ENCODE measurements at regions not wholly inside any gene's neighbourhood (a gene's known extent, or its start where the extent isn't known, plus 50 kb on each side); places are given as distances from the start of the nearest gene placed in this dataset.

- peak; percentile 60; the same call in 1 of the 2 replicates for TF ChIP-seq TCF12 (IDR thresholded peaks at IDR 0.05; ENCODE audit: low read depth, low read length)
- no peak for TF ChIP-seq MYC (IDR thresholded peaks at IDR 0.05; ENCODE audit: insufficient read depth, insufficient read length, insufficient replicate concordance, low read length, severe bottlenecking)
Observed at GRCh38 chr1:173415905-173416450, 61.2 kb upstream of the PRDX6 start (continued).

- SMC1A ChIA-PET (ENCODE audit: uncharacterized antibody, unreplicated experiment), result interaction anchor here (0.6 to 17.9 kb wide), 40 partner anchors 8 to 800 kb away, joined by 3 to 348 read pairs (median 4); partner anchors contain the start of genes GAS5, TNFSF4 and ZBTB37
- peaks cover 67% of the 10 kb centered on the region for H3K4me1 ChIP-seq (ENCODE audit: control insufficient read depth, insufficient read depth, low read length)
- CTCF ChIA-PET, result interaction anchor here (0.6 to 3.0 kb wide), 21 partner anchors 10 to 801 kb away, joined by 3 to 39 read pairs (median 4); partner anchors contain the start of genes CENPL, DARS2, PRDX6 and TNFSF4
- H3K79me2 ChIP-seq (ENCODE audit: control insufficient read depth, insufficient read depth, low read length), result peaks cover 4% of the 10 kb centered on the region
- H3K36me3 ChIP-seq (ENCODE audit: control insufficient read depth in 2 of 2, insufficient read depth in 2 of 2, low read length in 1 of 2), result no peaks in the 10 kb centered on the region
- POLR2A ChIA-PET, result interaction anchor here (0.6 to 1.6 kb wide), 12 partner anchors 10 to 599 kb away, joined by 3 to 5 read pairs (median 4); no protein-coding TSS in a partner anchor
- no peaks in the 10 kb centered on the region for H4K20me1 ChIP-seq (ENCODE audit: control insufficient read depth, insufficient read depth)
- H3K9me3 ChIP-seq (replicated peaks; ENCODE audit: control insufficient read depth, insufficient read depth, low read length), result no peaks in the 10 kb centered on the region; the same call in 2 of the 3 replicates
- no peaks in the 10 kb centered on the region for H3K27me3 ChIP-seq (replicated peaks in 1 of 2; ENCODE audit: control insufficient read depth in 2 of 2, insufficient read depth in 2 of 2, low read length in 1 of 2)
- ATAC-seq, result no peak
- in situ Hi-C loops (cut with MboI) (loop anchor here (5.0 kb wide), 1 partner anchor 595 kb away; no protein-coding TSS in a partner anchor), intact Hi-C loops (cut with micrococcal nuclease; ENCODE audit: unreplicated experiment) (no loop called here)
- no peak for FAIRE-seq
- peak overlapping the region; percentile 71 for H3K9ac ChIP-seq (ENCODE audit: control insufficient read depth, insufficient read depth, low read length)
- peak overlapping the region; percentile 3; the same call in 1 of the 2 replicates for H2AFZ ChIP-seq (ENCODE audit: control insufficient read depth, low read depth, low read length)
- peak overlapping the region; percentile 92 for H3K27ac ChIP-seq (ENCODE audit: control insufficient read depth, insufficient read depth)
- no peak for DNase-seq (ENCODE audit: low read depth, low spot score)
- H3K4me3 ChIP-seq, result 0 out of 2 replicates have a peak overlapping the region, but pooled peaks have one; percentile 23
- WGBS (ENCODE audit: insufficient coverage, insufficient replicate concordance, low lambda C conversion rate, missing lambda C conversion rate), result 11% methylated on average over 1 of the region's 1 CpG
- peak overlapping the region; percentile 82 for H3K4me2 ChIP-seq (ENCODE audit: control insufficient read depth, insufficient read depth)
- RAD21 ChIA-PET (ENCODE audit: unreplicated experiment), result interaction anchor here (0.6 to 7.6 kb wide), 33 partner anchors 10 to 673 kb away, joined by 3 to 105 read pairs (median 4); partner anchors contain the start of genes GAS5, KLHL20, TNFSF4 and ZBTB37
- no TSS peak for BruUV-seq (replicated peaks)
- TF ChIP-seq NBN (IDR thresholded peaks at IDR 0.05) (peak; percentile 30; the same call in 1 of the 2 replicates), ASH2L (IDR thresholded peaks at IDR 0.05; ENCODE audit: borderline replicate concordance, low read depth) (no peak), EZH2 (IDR thresholded peaks at IDR 0.05; ENCODE audit: borderline replicate concordance, control insufficient read depth, low read depth, low read length) (no peak), YY1 (IDR thresholded peaks at IDR 0.05; ENCODE audit: low read depth, low read length) (no peak), RELA (IDR thresholded peaks at IDR 0.05; ENCODE audit: borderline replicate concordance, partially characterized antibody) (no peak), NR2F1 (conservative IDR thresholded peaks at IDR 0.05) (no peak), CHD1 (IDR thresholded peaks at IDR 0.05; ENCODE audit: low read depth, low read length) (no peak), USF2 (IDR thresholded peaks at IDR 0.05; ENCODE audit: borderline replicate concordance, low read depth, low read length) (no peak), SIX5 (IDR thresholded peaks at IDR 0.05; ENCODE audit: low read depth, low read length, severe bottlenecking) (no peak), ZNF217 (IDR thresholded peaks at IDR 0.05) (no peak), PBX3 (IDR thresholded peaks at IDR 0.05; ENCODE audit: insufficient replicate concordance, low read depth, low read length) (no peak), IRF5 (IDR thresholded peaks at IDR 0.05; ENCODE audit: borderline replicate concordance) (no peak), GABPA (IDR thresholded peaks at IDR 0.05; ENCODE audit: low read depth) (no peak), ZSCAN29 (IDR thresholded peaks at IDR 0.05) (no peak), SPI1 (IDR thresholded peaks at IDR 0.05; ENCODE audit: borderline replicate concordance, insufficient read depth, low read depth, low read length) (no peak), PAX8 (IDR thresholded peaks at IDR 0.05) (no peak), CBFB (IDR thresholded peaks at IDR 0.05; ENCODE audit: low read depth) (0 out of 2 replicates have a peak, but pooled peaks have one; percentile 12), CHD2 (IDR thresholded peaks at IDR 0.05; ENCODE audit: borderline replicate concordance, low read depth, low read length) (no peak)
Observed at GRCh38 chr1:173417563-173417962, 59.6 kb upstream of the PRDX6 start.

All from GM12878 (cell line).